ENCODE measurements at regions not wholly inside any gene's neighbourhood (a gene's known extent, or its start where the extent isn't known, plus 50 kb on each side); places are given as distances from the start of the nearest gene placed in this dataset.

- TF ChIP-seq BCL11A (tag by site-specific recombination; IDR thresholded peaks at IDR 0.05; ENCODE audit: low read depth) (no peak), CTCF (tag by site-specific recombination; IDR thresholded peaks at IDR 0.05) (no peak)
These were observed 106.2 kb upstream of the EMB start for GRCh38 chr5:50547303-50547702.
